ENCODE measurements at regions not wholly inside any gene's neighbourhood (a gene's known extent, or its start where the extent isn't known, plus 50 kb on each side); places are given as distances from the start of the nearest gene placed in this dataset.

- Histone ChIP-seq H3K4me3 (ENCODE audit: low read length) (no peak overlapping the region), H3K27me3 (ENCODE audit: insufficient read depth, low read length, poor library complexity, severe bottlenecking) (no peaks in the 10 kb centered on the region), H3K36me3 (ENCODE audit: insufficient read depth, low read length) (no peaks in the 10 kb centered on the region), H3K4me1 (ENCODE audit: insufficient read depth, low read length) (no peaks in the 10 kb centered on the region), H3K27ac (ENCODE audit: low read depth, low read length) (no peak overlapping the region), H3K9me3 (ENCODE audit: low read length) (no peaks in the 10 kb centered on the region)
- DNase-seq, result no peak
- Mint-ChIP-seq H3K27me3 (peaks cover 3 to 7% of the 10 kb centered on the region in 2 donors), H3K36me3 (no peaks in the 10 kb centered on the region), H3K4me3 (no peak overlapping the region), H3K27ac (no peak overlapping the region), H3K4me1 (no peaks in the 10 kb centered on the region), H3K9me3 (peaks cover 0 to 5% (median 0%) of the 10 kb centered on the region in 5 donors)
- ChIA-PET CTCF (no interaction called here), POLR2A (no interaction called here)
Observed at GRCh38 chr9:75712700-75713099, 177.8 kb upstream of the PCSK5 start.

DNA sequence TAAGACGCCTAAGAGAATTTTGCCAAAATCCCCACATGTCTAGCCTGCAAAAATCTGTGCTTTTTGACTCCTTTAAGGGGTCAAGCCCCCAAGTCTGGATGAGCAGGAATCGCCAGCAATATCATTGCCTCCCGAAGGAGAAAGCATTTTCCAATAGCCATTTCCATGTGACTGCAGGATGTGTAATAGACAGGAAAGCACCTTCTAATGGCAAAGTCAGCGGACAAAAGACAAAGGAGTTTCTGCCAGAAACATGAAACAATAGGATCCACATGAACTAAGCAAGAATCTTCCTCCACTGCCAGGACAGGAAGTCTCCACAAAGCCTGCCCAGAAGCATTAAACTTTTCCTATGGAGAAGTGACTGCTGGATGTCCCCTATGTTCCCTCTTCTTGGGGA, 177.1 kb upstream of the PCSK5 start:
- Histone ChIP-seq H3K9me3 (ENCODE audit: low read length) (no peaks in the 10 kb centered on the region), H3K4me3 (ENCODE audit: low read length) (no peak overlapping the region), H3K4me1 (ENCODE audit: insufficient read depth, low read length) (no peaks in the 10 kb centered on the region), H3K27me3 (ENCODE audit: insufficient read depth, low read length, poor library complexity, severe bottlenecking) (no peaks in the 10 kb centered on the region), H3K27ac (ENCODE audit: low read depth, low read length) (no peak overlapping the region), H3K36me3 (ENCODE audit: insufficient read depth, low read length) (no peaks in the 10 kb centered on the region)
- H3K9me3 Mint-ChIP-seq, result peaks cover 0 to 3% (median 0%) of the 10 kb centered on the region in 5 donors
- ChIA-PET POLR2A (no interaction called here), CTCF (no interaction called here)
- no peak overlapping the region for H3K27ac Mint-ChIP-seq
- H3K27me3 Mint-ChIP-seq, result peaks cover 3 to 7% of the 10 kb centered on the region in 2 donors
- H3K4me3 Mint-ChIP-seq, result no peak overlapping the region
- no peak for DNase-seq
- no peaks in the 10 kb centered on the region for H3K36me3 Mint-ChIP-seq
- no peaks in the 10 kb centered on the region for H3K4me1 Mint-ChIP-seq

GRCh38 chr9:75715360-75715759, 175.1 kb upstream of the PCSK5 start:
- Mint-ChIP-seq H3K27ac (no peak overlapping the region), H3K36me3 (no peaks in the 10 kb centered on the region), H3K27me3 (peaks cover 2 to 3% of the 10 kb centered on the region in 2 donors), H3K4me1 (no peaks in the 10 kb centered on the region), H3K9me3 (peaks cover 0 to 3% (median 0%) of the 10 kb centered on the region in 5 donors), H3K4me3 (no peak overlapping the region)
- CTCF ChIA-PET, result no interaction called here
- POLR2A ChIA-PET, result no interaction called here
- H3K27me3 ChIP-seq (ENCODE audit: insufficient read depth, low read length, poor library complexity, severe bottlenecking), result no peaks in the 10 kb centered on the region
- H3K4me3 ChIP-seq (ENCODE audit: low read length), result no peak overlapping the region
- no peaks in the 10 kb centered on the region for H3K36me3 ChIP-seq (ENCODE audit: insufficient read depth, low read length)
- no peaks in the 10 kb centered on the region for H3K9me3 ChIP-seq (ENCODE audit: low read length)
- no peaks in the 10 kb centered on the region for H3K4me1 ChIP-seq (ENCODE audit: insufficient read depth, low read length)
- DNase-seq, result no peak
- H3K27ac ChIP-seq (ENCODE audit: low read depth, low read length), result no peak overlapping the region

DNA sequence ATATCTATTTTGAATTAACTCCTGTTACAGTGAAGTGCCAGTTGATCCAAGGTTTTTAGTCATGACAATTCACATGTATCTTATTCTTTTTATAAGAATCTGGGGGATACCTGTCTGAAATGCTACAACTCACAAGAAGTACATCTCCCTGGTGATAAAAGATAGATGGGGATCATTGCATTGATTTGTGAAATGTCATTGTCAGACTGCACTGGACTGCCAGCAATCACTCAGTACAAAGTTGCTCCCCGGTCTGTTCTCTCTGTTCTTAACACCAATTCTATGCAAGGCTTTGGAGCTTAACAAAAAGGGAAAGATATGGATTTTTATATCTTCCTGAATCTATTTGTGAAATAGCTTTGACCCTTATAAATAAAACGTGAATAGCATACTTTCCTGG, 171.8 kb upstream of the PCSK5 start:
- Histone ChIP-seq H3K27me3 (ENCODE audit: insufficient read depth, low read length, poor library complexity, severe bottlenecking) (no peaks in the 10 kb centered on the region), H3K9me3 (ENCODE audit: low read length) (no peaks in the 10 kb centered on the region), H3K36me3 (ENCODE audit: insufficient read depth, low read length) (no peaks in the 10 kb centered on the region), H3K4me3 (ENCODE audit: low read length) (no peak overlapping the region), H3K27ac (ENCODE audit: low read depth, low read length) (no peak overlapping the region), H3K4me1 (ENCODE audit: insufficient read depth, low read length) (no peaks in the 10 kb centered on the region)
- DNase-seq, result no peak
- H3K9me3 Mint-ChIP-seq, result peaks cover 0 to 4% (median 0%) of the 10 kb centered on the region in 5 donors
- ChIA-PET CTCF (no interaction called here), POLR2A (no interaction called here)
- H3K4me3 Mint-ChIP-seq, result no peak overlapping the region
- H3K4me1 Mint-ChIP-seq, result no peaks in the 10 kb centered on the region
- H3K27ac Mint-ChIP-seq, result no peak overlapping the region
- H3K27me3 Mint-ChIP-seq, result no peaks in the 10 kb centered on the region
- H3K36me3 Mint-ChIP-seq, result no peaks in the 10 kb centered on the region

DNA sequence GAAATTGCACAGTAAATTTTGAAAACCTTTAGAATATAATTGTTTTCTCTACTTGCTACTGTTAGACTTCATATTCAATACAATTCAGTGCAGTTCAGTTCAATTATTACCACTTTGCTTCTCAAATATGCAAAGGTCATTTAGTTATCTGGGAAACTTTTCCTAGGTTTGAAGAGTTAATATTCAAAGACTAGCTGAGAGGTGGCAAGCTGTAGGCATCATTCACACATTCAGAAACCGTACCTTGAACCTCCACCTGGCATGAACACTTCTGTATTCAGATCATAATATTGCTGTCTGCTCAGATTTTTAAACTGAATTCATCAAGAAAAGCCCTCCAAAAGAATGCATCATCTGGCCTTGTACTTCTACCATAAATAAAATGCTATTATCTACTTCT, 162.1 kb upstream of the PCSK5 start:
- POLR2A ChIA-PET, result no interaction called here
- H3K36me3 Mint-ChIP-seq, result no peaks in the 10 kb centered on the region
- DNase-seq, result no peak

DNA sequence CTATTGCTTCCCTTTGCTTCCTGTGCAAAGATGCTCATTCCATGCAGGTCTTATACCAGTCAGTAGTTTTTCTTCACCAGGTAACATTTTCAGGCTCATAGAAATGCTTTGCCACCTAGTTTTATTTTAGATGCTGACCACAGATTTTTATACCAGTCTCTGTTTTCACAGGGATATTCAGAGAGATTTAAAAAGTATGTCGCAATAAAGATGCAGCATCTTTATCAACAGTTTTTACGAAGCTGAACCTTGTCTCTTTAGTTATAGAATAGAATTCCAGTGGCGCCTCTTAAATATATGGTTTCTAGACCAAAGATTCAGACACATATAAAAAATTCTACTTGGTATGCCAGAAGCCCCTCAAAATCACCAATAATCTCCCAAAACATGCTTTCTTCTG, 155.7 kb upstream of the PCSK5 start:
- H3K4me3 ChIP-seq (ENCODE audit: low read length), result no peak overlapping the region
- no peak overlapping the region for H3K27ac Mint-ChIP-seq
- POLR2A ChIA-PET, result no interaction called here
- CTCF ChIA-PET, result no interaction called here
- no peak overlapping the region for H3K4me3 Mint-ChIP-seq
- no peaks in the 10 kb centered on the region for H3K27me3 ChIP-seq (ENCODE audit: insufficient read depth, low read length, poor library complexity, severe bottlenecking)
- no peaks in the 10 kb centered on the region for H3K36me3 ChIP-seq (ENCODE audit: insufficient read depth, low read length)
- H3K9me3 ChIP-seq (ENCODE audit: low read length), result no peaks in the 10 kb centered on the region
- no peaks in the 10 kb centered on the region for H3K4me1 ChIP-seq (ENCODE audit: insufficient read depth, low read length)
- no peaks in the 10 kb centered on the region for H3K36me3 Mint-ChIP-seq
- peaks cover 0 to 1% of the 10 kb centered on the region in 2 donors for H3K27me3 Mint-ChIP-seq
- no peak for DNase-seq
- H3K4me1 Mint-ChIP-seq, result no peaks in the 10 kb centered on the region
- H3K9me3 Mint-ChIP-seq, result peaks cover 0 to 4% (median 0%) of the 10 kb centered on the region in 5 donors
- H3K27ac ChIP-seq (ENCODE audit: low read depth, low read length), result no peak overlapping the region

More for the DNA sequence above, 162.1 kb upstream of the PCSK5 start:
- CTCF ChIA-PET, result no interaction called here
- Histone ChIP-seq H3K27me3 (ENCODE audit: insufficient read depth, low read length, poor library complexity, severe bottlenecking) (no peaks in the 10 kb centered on the region), H3K4me1 (ENCODE audit: insufficient read depth, low read length) (no peaks in the 10 kb centered on the region), H3K9me3 (ENCODE audit: low read length) (no peaks in the 10 kb centered on the region), H3K27ac (ENCODE audit: low read depth, low read length) (no peak overlapping the region), H3K36me3 (ENCODE audit: insufficient read depth, low read length) (no peaks in the 10 kb centered on the region), H3K4me3 (ENCODE audit: low read length) (no peak overlapping the region)
- Mint-ChIP-seq H3K9me3 (peaks cover 0 to 2% (median 0%) of the 10 kb centered on the region in 5 donors), H3K27ac (no peak overlapping the region), H3K4me3 (no peak overlapping the region), H3K27me3 (peaks cover 0 to 1% of the 10 kb centered on the region in 2 donors), H3K4me1 (no peaks in the 10 kb centered on the region)

DNA sequence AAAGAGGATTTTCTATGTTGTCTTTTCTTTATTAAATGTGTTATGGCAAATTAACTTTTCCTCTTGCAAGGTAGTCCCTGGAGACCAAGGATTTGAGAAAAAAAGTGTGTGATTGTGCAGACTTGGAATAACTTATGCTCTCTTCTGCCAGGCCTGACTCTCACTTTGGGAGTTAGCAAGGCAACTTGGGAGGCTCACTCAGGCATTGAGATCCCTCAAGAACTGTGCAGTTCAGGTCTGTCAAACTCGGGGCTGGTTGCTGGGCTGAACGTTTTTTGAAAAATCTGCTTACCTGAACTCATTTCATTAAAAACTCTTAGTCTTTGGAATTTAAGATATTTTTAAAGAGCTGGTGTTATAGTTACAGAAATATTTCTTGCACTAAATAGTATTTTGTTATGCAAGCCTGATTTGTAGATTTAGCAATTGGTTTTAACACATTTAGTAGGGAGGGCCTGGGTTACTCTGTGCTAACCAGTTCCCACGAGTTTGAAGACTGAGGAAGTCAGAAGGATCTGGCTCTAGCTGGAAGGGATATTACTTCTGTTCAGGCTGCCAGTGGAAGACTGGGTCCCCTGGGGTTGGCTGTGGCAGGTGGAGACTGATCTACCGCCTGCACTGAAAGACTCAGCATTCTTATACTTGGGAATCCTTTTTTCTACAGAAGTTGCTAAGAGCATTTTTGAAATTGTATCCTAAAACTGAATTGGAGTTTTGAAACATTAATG, 150.4 kb upstream of the PCSK5 start:
- no peak for DNase-seq
- Histone ChIP-seq H3K4me1 (ENCODE audit: insufficient read depth, low read length) (no peaks in the 10 kb centered on the region), H3K27me3 (ENCODE audit: insufficient read depth, low read length, poor library complexity, severe bottlenecking) (no peaks in the 10 kb centered on the region), H3K36me3 (ENCODE audit: insufficient read depth, low read length) (no peaks in the 10 kb centered on the region), H3K27ac (ENCODE audit: low read depth, low read length) (no peak overlapping the region), H3K4me3 (ENCODE audit: low read length) (no peak overlapping the region), H3K9me3 (ENCODE audit: low read length) (no peaks in the 10 kb centered on the region)
- Mint-ChIP-seq H3K27me3 (no peaks in the 10 kb centered on the region), H3K9me3 (peaks cover 1 to 5% (median 4%) of the 10 kb centered on the region in 5 donors), H3K27ac (no peak overlapping the region), H3K4me3 (no peak overlapping the region), H3K36me3 (no peaks in the 10 kb centered on the region), H3K4me1 (no peaks in the 10 kb centered on the region)
- ChIA-PET CTCF (no interaction called here), POLR2A (no interaction called here)

- no peak for DNase-seq
- Histone ChIP-seq H3K27me3 (ENCODE audit: insufficient read depth, low read length, poor library complexity, severe bottlenecking) (no peaks in the 10 kb centered on the region), H3K27ac (ENCODE audit: low read depth, low read length) (no peak overlapping the region), H3K36me3 (ENCODE audit: insufficient read depth, low read length) (no peaks in the 10 kb centered on the region), H3K4me1 (ENCODE audit: insufficient read depth, low read length) (no peaks in the 10 kb centered on the region), H3K4me3 (ENCODE audit: low read length) (no peak overlapping the region), H3K9me3 (ENCODE audit: low read length) (no peaks in the 10 kb centered on the region)
- H3K9me3 Mint-ChIP-seq, result peaks cover 1 to 8% (median 5%) of the 10 kb centered on the region in 5 donors
- no peaks in the 10 kb centered on the region for H3K4me1 Mint-ChIP-seq
- no peaks in the 10 kb centered on the region for H3K36me3 Mint-ChIP-seq
- no peaks in the 10 kb centered on the region for H3K27me3 Mint-ChIP-seq
- ChIA-PET CTCF (no interaction called here), POLR2A (no interaction called here)
- H3K27ac Mint-ChIP-seq, result no peak overlapping the region
- no peak overlapping the region for H3K4me3 Mint-ChIP-seq
Observed at GRCh38 chr9:75743855-75744254, 146.6 kb upstream of the PCSK5 start.
